HG03064 (cell line): ENCODE measurements at regions not wholly inside any gene's neighbourhood (a gene's known extent, or its start where the extent isn't known, plus 50 kb on each side); places are given as distances from the start of the nearest gene placed in this dataset.
"Not testable (repeated sequence)": the region's sequence is repeated elsewhere in the genome, so short reads cannot be mapped to it uniquely, and the experiment has no call there.

Experiments
- ATAC-seq: cut with Tn5 transposase; IDR thresholded peaks from one replicate; pipeline ENCODE4 v1.9.1; 2021; ENCODE audit warnings: low read depth; ENCODE audit not compliant: unreplicated experiment

DNA sequence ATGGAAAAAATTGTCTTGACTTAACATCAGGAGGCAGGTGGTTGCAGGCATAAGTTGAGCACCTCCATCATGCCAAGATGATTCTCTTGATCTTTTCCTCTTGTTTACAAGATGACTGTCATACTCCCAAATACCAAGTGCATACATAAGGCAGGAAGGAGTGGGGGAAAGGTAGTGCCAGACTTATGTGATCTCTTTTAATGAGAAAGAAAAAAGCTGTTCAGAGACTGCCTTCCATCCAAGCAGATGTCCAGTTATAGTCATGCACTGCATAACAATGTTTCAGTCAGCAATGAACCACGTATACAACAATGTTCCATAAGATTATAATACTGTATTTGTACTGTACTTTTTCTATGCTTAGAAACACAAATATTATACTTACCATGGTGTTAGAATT is 135.7 kb downstream of the EHF start:
- ATAC-seq, result no peak

- no peak for ATAC-seq
These were observed 134.8 kb downstream of the EHF start for GRCh38 chr11:34755671-34756070.

DNA sequence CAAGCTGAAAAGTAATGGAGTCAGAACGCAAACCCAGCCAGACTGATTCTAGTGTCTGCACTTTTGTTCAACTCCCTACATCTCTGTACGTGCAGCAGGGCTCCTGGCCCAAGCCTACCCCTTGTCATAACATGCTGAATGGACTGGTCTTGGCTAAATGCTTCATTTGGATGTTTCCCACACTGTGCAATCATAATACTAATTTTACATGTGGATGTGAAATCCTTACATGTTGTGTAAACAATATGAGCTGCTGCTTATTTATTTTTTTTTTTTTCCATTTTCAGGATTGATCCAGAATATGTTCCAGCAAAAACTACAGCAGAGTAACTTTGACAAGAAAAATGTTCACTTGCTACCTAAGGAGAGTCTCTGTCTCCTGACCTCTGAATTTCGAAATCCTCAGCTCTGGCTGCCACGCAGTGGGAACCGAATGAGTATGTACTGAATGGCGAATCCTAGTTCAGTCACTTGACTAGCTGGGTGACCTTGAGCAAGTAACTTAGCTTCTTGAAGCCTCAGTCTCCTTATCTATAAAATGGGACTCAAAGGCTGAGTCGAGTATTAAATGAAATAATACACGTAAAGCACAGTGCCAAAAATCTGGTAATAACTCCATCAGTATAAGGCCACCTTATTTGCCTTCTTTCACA is 133.4 kb downstream of the EHF start:
- no peak for ATAC-seq

DNA sequence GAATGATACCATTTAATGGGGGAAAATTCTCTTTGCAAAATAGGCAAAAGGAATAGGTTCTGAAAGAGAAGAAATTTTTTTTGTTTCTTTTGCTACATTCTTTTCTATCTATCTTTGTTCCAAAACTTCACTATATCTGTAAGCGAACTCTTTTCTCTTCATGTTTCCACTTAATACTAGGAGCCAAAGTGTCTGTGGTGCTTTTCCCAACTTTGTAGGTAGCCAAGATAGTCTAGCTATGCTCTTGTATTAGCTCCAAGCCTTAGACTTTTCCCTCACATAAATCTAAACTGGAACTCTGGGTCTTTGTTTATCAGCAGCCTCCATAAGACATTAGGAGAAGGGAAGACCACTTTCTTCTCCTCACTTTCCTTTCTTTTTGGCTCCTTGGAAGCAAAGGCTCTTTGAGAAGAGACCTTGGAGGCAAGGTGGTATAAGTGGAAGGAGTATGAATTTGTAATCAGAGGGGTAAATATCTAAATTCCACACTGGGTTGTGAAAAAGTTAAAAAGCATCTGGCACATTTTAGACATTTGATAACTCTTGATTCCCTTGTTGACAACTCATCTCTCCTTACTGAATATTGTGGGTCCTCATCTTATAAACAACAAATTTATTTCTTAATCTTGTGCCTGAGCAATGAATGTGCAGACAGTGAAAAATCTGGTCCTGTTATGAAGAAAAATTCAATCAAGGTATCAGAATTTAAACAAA is 130.0 kb downstream of the EHF start:
- ATAC-seq, result no peak

DNA sequence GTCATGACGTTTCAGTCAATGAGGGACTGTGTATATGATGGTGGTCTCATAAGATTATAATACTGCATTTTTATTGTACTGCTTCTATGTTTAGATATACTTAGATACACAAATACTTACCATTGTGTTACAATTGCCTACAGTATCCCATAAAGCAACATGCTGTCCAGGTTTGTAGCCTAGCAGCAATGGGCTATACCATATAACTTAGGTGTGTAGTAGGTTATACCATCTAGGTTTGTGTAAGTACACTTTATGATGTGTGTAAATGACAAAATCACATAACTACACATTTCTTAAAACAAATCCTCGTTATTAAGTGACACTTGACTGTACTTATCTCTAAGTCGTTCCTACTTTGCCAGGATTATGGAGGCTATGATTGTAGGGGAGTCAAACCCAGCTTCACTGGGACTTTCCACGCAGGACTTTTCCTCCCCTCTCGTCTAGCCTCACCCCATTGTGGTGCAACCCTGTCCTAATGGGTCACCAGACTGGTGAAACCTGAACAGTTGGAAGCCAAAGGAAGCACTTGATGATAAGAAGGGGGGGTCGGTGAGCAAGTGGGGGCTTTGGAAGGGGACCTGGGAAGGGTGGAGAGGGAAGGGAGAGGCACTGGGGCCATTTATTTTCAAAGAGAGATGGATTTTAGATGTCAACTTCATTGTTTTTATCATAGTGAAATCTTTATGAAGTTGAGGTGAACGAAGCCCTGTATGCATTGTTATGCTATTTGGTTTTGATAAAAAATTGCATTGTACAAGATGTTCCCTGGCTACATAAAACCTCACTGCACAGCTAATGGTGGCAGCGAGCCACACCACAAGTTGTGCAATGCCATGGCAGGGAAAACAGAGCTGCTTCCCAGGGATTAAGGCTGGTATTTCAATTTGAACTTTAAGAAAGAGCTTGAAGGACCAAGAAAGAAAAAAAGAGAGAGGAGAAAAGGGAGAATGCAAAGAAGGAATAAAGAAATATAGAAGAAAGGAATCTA is 129.1 kb downstream of the EHF start:
- no peak for ATAC-seq

DNA sequence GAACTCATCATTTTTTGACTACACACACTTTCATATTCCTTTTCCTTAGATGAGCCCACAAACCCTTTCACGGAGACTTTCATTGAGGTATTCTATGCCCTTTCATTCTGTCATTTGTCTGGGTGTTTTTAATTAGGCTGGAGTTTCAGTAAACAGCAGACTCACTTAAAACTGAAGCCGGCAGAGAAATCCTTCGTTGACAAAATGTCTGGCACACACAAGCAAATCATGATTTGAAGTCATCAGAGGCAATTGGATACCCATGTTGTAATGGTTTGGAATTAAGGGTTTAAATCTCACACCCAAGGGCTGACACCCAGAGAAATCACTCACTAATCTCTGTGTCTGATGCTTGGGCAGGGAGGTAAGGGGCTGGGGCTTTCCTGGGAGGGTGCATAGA is 127.1 kb downstream of the EHF start:
- ATAC-seq, result no peak

DNA sequence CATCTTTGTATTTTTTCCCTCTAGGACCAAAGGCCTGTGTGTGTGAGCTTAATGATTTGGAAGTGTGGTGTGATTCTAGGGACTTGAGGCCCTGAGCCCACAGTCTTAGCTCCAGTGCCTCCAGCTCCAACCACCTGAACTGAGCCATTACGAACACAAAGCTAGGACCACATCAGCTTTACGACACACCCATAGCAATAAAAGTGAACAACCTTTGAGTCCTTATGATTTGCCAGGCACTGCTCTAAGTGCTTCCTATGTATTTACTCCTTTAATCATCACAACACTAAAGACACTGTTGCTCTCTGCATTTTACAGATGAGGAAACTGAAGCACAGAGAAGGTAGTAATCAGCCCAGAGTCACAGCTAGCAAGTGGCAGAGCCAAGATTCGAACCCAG is 126.4 kb downstream of the EHF start:
- ATAC-seq, result no peak

DNA sequence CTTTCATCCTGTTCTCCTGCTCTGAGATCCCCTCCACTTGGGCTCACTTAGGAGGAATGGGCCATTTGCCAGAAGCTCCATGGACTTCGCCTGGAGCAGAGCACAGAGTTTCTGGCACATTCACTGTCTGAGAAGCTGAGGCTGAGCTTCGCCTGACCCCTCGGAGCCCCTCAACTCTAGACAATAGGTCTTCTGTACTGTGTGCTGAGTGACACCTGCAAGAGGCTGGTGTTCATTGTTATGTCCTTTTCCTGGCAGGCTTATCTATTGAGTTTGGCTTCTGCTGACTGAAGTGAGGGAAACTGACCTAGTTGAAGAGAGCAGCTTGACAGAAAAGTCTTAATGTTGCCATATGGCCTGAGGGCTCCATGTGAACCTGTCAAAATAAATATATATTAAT is 124.3 kb downstream of the EHF start:
- ATAC-seq, result no peak

DNA sequence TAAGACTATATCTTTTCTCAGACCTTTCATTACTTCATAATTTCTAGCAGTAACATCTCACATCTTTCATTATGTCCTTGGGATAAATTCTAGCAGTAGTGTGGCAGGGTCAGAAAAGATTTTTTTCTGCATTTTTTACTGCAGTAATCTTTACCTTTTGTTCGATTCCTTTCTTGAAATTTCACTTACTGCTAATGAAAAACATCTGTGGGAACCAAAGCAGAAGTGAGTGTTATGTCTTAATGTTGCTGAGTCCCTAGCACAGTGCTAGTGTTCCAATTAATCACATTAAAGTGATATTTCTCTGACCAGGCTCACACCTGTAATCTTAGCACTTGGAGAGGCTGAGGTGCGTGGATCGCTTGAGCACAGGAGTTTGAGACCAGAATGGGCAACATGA is 123.6 kb downstream of the EHF start:
- ATAC-seq, result no peak

DNA sequence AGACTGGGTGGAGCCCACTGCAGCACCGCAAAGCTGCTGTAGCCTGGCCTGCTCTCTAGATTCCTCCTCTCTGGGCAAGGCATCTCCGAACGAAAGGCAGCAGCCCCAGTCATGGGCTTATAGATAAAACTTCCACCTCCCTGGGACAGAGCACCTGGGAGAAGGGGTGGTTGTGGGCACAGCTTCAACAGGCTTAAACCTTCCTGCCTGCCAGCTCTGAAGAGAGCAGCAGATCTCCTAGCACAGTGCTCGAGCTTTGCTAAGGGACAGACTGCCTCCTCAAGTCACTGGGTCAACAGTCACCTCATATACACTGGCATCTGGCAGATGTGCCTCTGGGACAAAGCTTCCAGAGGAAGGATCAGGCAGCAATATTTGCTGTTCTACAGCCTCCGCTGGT is 117.3 kb downstream of the EHF start:
- ATAC-seq, result no peak

DNA sequence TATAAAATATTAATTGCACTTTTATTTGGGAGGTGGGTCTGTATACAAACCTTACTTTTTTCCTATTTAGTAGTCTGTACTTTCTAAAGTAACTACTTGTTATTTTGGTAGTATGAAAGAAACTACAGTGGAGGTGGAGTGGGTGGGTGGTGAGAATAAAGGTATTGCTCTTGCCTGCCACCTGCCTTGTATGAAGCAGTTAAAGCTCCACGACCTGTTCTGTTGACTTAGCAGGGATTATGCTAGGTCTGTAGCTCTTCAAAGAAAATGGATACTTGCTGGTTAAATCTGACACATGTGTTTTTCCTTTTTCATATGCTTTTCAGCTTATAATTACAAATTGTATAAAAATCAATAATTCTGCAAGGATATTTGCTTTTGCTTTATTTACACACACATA is 111.9 kb downstream of the EHF start:
- no peak for ATAC-seq

DNA sequence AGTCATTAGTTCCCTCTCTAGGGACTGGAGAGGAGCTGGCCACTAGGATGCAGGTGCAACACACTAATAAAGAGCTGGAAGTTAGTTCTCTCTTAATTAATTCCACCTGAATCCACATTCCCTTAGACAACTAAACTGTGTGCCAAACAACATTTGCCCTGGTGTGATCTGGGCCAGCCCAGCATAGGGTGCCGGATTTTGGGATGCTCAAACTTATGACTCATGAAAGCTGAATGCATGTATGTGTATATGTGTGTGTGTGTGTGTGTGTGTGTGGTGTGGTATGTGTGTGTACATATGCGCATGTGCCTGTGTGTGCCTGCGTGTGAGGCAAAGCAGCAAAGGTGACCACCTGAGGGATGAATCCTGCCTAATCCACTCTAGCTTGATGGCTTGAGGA is 110.7 kb downstream of the EHF start:
- no peak for ATAC-seq

DNA sequence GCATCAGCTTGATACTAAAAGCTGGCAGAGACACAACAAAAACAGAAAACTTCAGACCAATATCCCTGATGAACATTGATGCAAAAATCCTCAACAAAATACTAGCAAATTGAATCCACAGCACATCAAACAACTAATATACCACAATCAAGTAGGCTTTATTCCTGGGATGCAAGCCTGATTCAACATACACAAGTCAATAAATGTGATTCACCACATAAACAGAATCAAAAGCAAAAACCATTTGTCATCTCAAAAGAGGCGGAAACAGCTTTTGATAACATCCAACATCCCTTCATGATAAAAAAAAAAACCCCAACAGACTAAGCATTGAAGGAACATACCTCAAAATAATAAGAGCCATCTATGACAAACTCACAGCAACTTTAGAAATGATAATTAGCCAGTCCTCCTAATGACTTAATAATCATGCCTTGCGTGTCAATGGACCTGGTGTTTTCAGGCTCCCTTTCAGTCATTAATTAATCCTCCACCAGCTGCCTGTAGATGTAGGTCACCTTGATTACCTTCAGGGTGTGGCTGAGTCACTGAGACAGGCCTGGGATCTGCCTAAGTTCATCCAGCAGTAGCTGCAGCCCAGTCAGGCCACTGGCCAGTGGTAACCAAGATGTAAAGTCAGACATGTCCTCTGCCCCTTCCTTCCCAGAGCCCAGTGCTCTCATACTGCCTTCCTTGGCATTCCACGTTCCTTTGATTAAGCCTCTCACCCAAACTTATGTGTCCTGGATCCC is 109.8 kb downstream of the EHF start:
- ATAC-seq, result no peak

GRCh38 chr11:34728609-34729008 is 107.7 kb downstream of the EHF start:
- ATAC-seq, result no peak

GRCh38 chr11:34727228-34727737 is 106.4 kb downstream of the EHF start:
- ATAC-seq, result no peak

DNA sequence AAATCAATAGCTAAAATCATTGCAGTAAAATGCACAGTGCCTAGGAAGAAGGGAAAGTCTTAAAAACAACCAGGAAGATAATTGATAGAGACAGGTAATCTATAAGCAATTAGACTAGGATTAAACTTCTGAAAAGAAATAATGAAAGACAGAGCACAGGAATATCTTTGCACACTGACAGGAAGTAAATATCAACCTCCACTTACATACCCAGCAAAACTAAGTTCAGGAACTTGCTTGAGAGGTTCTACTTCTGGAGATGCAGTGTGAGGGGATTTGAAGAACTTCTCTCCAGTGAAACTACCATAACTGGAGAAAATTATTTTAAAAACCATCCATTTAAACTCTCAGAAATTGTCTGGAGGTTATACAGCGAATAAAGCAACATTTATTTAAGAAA is 104.1 kb downstream of the EHF start:
- no peak for ATAC-seq

GRCh38 chr11:34721646-34722045 is 100.8 kb downstream of the EHF start:
- ATAC-seq, result no peak

- ATAC-seq, result no peak
These were observed 98.5 kb downstream of the EHF start for GRCh38 chr11:34719303-34719848.

DNA sequence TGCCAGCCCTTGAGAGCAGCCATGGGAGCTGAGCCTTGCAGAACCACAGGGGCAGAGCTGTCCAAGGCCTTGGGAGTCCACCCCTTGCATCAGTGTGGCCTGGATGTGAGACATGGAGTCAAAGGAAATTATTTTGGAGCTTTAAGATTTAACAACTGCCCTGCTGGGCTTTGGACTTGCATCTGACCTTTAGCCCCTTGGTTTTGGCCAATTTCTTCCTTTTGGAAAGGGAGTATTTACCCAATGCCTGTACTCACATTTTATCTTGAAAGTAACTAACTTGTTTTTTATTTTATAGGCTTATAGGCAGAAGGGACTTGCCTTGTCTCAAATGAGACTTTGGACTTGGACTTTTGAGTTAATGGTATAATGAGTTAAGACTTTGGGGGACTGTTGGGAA is 92.7 kb downstream of the EHF start:
- ATAC-seq, result not testable (repeated sequence)
